ENCODE measurements at regions not wholly inside any gene's neighbourhood (a gene's known extent, or its start where the extent isn't known, plus 50 kb on each side); places are given as distances from the start of the nearest gene placed in this dataset.

DNA sequence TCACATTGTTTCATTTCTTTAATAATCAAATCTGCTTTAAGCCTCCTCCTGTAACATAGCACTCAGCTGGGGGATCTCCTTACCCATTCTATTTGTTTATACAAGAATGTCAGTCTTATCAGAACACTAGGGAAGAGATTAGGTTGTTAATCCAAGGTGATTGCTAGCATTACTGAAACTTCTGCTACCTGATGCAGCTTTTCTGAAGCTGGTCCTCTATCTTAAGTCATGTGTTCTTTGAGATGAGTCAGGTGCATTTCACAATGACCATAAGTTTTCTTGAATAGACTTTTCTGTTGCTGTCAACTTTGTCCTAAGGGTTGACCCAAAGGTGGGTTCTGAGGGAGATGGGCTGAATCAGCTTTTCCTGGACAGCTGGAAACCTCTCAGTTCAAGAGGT lies 60.7 kb upstream of the SYNCRIP start:
- Histone ChIP-seq H3K4me1 (ENCODE audit: insufficient read depth, low read length) (no peaks in the 10 kb centered on the region), H3K36me3 (ENCODE audit: insufficient read depth, low read length) (no peaks in the 10 kb centered on the region)

More for the DNA sequence above, 60.7 kb upstream of the SYNCRIP start:
- Histone ChIP-seq H3K9me3 (ENCODE audit: control insufficient read depth, insufficient read depth, low read length) (no peaks in the 10 kb centered on the region; the same call in 1 of the 2 replicates), H3K9ac (ENCODE audit: low read depth, low read length) (no peak overlapping the region)

Measured in ES-I3 (cell line).